Lower leg skin (tissue), 4 donors: ENCODE measurements at regions not wholly inside any gene's neighbourhood (a gene's known extent, or its start where the extent isn't known, plus 50 kb on each side); places are given as distances from the start of the nearest gene placed in this dataset.

ENCODE experiments used
- DNase-seq, 2 donors: peaks; one replicate each; pipeline ENCODE4 v3.0.0-alpha.2; 2019; ENCODE audit warnings: low spot score in 2 of 2
- H3K4me3 ChIP-seq: fragments of 200-600 bp; sonication (generic); 2 replicates; pipeline ENCODE4 v1.5.1; 2017; ENCODE audit warnings: mild to moderate bottlenecking, low read depth; ENCODE audit not compliant: poor library complexity, severe bottlenecking
- POLR2A ChIP-seq, 2 donors: fragments of 450-650 bp; IDR thresholded peaks; one replicate each; pipeline ENCODE4 v1.6.1; 2016 to 2017; ENCODE audit warnings: antibody characterized with exemption in 2 of 2, mild to moderate bottlenecking in 1 of 2, moderate library complexity in 1 of 2
- WGBS, 2 donors: methylation state at CpG; one replicate each; pipeline ENCODE4 v1.1.5; 2018; 5-methylcytosine and 5-hydroxymethylcytosine counted together
- intact Hi-C: fragments of 100-400 bp; cut with DNase I; formaldehyde crosslinking; loops from one replicate; pipeline ENCODE4 v1.15.0; 2023; ENCODE audit warnings: low total_unique reads
- TF ChIP-seq, protein P1 (sequence below), 3 donors: fragments of 450-650 bp; IDR thresholded peaks; one replicate each; pipeline ENCODE4 v1.5.1; 2016; ENCODE audit warnings: antibody characterized with exemption in 3 of 3, mild to moderate bottlenecking in 3 of 3, moderate library complexity in 2 of 3

- H3K4me3 ChIP-seq, result no peak overlapping the region
- TF ChIP-seq POLR2A (IDR thresholded peaks at IDR 0.05), result no peak
- TF ChIP-seq, protein P1, sequence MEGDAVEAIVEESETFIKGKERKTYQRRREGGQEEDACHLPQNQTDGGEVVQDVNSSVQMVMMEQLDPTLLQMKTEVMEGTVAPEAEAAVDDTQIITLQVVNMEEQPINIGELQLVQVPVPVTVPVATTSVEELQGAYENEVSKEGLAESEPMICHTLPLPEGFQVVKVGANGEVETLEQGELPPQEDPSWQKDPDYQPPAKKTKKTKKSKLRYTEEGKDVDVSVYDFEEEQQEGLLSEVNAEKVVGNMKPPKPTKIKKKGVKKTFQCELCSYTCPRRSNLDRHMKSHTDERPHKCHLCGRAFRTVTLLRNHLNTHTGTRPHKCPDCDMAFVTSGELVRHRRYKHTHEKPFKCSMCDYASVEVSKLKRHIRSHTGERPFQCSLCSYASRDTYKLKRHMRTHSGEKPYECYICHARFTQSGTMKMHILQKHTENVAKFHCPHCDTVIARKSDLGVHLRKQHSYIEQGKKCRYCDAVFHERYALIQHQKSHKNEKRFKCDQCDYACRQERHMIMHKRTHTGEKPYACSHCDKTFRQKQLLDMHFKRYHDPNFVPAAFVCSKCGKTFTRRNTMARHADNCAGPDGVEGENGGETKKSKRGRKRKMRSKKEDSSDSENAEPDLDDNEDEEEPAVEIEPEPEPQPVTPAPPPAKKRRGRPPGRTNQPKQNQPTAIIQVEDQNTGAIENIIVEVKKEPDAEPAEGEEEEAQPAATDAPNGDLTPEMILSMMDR (IDR thresholded peaks at IDR 0.05), result no peak
- WGBS, 2 donors, result 81% methylated on average over 8 of the region's 8 CpGs
- intact Hi-C loops, result no loop called here
- DNase-seq, result no peak
Observed at GRCh38 chr15:62561571-62561970, 396.5 kb upstream of the C2CD4B start.

DNA sequence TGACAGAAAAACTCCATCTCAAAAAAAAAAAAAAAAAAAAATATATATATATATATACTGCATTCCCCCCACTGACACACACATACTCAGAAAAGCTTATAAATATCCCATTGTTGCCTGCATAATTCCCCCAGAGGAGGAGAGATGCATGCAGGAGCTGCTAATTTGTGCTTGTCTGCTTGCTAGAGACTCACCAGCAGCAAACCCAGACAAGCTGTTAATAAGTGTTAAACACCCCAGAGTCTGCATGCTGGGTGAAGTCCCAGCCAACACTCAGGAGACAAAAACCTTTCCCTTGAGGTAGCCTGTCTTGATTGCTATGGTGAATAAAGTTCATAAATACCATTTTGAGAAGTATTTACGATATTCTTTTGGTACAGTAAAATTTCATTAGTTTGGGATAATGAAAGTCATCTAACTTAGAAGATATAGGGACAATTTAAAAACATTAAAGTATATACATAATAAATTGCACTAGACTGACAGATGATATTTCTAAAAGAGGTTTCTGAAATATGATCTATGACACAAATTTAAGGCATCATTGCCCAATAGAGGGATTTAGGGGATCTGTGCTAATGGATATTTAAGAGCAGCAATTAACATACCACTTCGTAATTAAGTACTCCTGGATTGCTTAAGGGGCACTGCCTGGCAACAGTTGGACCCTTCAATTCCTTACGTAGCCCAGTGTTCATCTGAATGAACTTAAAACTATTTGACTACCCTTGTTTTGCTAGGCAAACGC lies 400.0 kb upstream of the C2CD4B start:
- no peak overlapping the region for H3K4me3 ChIP-seq
- intact Hi-C loops, result no loop called here
- TF ChIP-seq, protein P1 (IDR thresholded peaks at IDR 0.05), result no peak
- no peak for TF ChIP-seq POLR2A (IDR thresholded peaks at IDR 0.05)
- no peak for DNase-seq
- WGBS, 2 donors, result 85% methylated on average over 4 of the region's 4 CpGs

- intact Hi-C loops, result no loop called here
Observed at GRCh38 chr15:62565634-62566026, 400.5 kb upstream of the C2CD4B start.

DNA sequence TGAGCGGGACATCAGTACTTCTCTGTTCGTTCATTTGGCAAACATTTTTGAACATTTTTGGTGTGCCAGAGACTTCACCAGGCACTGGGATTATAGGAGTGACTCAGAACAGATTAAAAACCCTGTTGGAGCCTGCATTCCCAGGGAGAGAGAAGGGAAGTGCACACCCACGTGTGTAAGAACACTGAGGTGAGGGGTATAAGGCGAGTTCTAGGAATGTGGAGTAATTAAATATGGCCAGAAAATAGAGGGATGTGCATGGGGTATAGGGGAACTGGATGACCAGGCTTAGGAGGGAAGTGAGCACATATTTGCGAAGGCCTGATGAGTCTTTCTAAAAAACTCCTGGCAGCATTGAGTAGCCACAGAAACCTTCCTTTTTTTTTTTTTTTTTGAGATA lies 401.2 kb upstream of the C2CD4B start:
- H3K4me3 ChIP-seq, result no peak overlapping the region
- 52 to 58% methylated on average over 5 of the region's 5 CpGs for WGBS, 2 donors
- no peak for DNase-seq
- intact Hi-C loops, result no loop called here
- TF ChIP-seq, protein P1 (IDR thresholded peaks at IDR 0.05), result no peak
- TF ChIP-seq POLR2A (IDR thresholded peaks at IDR 0.05), result no peak

More at GRCh38 chr15:62565634-62566026, 400.5 kb upstream of the C2CD4B start:
- 75 to 77% methylated on average over 3 of the region's 3 CpGs for WGBS, 2 donors
- H3K4me3 ChIP-seq, result no peak overlapping the region
- no peak for TF ChIP-seq POLR2A (IDR thresholded peaks at IDR 0.05)
- DNase-seq, result no peak

GRCh38 chr15:62567501-62567900 lies 402.4 kb upstream of the C2CD4B start:
- TF ChIP-seq, protein P1 (IDR thresholded peaks at IDR 0.05), result no peak
- no peak for TF ChIP-seq POLR2A (IDR thresholded peaks at IDR 0.05)
- no peak for DNase-seq
- no peak overlapping the region for H3K4me3 ChIP-seq
- 85 to 91% methylated on average over 9 of the region's 9 CpGs for WGBS, 2 donors
- intact Hi-C loops, result no loop called here

GRCh38 chr15:62568004-62568403 lies 402.9 kb upstream of the C2CD4B start:
- no peak overlapping the region for H3K4me3 ChIP-seq
- TF ChIP-seq, protein P1 (IDR thresholded peaks at IDR 0.05), result no peak
- no peak for TF ChIP-seq POLR2A (IDR thresholded peaks at IDR 0.05)
- intact Hi-C loops, result no loop called here
- no peak for DNase-seq
- 88 to 89% methylated on average over 7 of the region's 7 CpGs for WGBS, 2 donors
